Naive thymus-derived CD4-positive, alpha-beta T cell (primary cell): ENCODE measurements at regions not wholly inside any gene's neighbourhood (a gene's known extent, or its start where the extent isn't known, plus 50 kb on each side); places are given as distances from the start of the nearest gene placed in this dataset.

Experiments
- ATAC-seq: fragments of 150-1000 bp; cut with Tn5 transposase; 2 replicates; pipeline ENCODE4 v1.10.0; 2021; ENCODE audit warnings: mild to moderate bottlenecking, moderate library complexity
- CTCF ChIA-PET: fragments of 350-600 bp; sonication (Branson Sonifier 250); formaldehyde crosslinking; loops from one replicate; lab custom pipeline; 2021; ENCODE audit warnings: antibody characterized with exemption; lab: Charles Lee
- POLR2A ChIA-PET: fragments of 350-600 bp; sonication (Branson Sonifier 250); formaldehyde crosslinking; loops from one replicate; lab custom pipeline; 2021; ENCODE audit warnings: antibody characterized with exemption, inconsistent platforms; lab: Charles Lee
- DNase-seq, 9 donors: peaks; one replicate each; pipeline versions ENCODE4 v3.0.0 to v3.0.0-alpha.2; 2020 to 2022; ENCODE audit warnings: mixed read lengths in 1 of 9
- H3K27ac ChIP-seq: one replicate; pipeline ENCODE4 v1.7.0; 2013; ENCODE audit warnings: mild to moderate bottlenecking, low read depth, low read length, moderate library complexity
- H3K27me3 ChIP-seq, 2 donors: one replicate each; pipeline ENCODE4 v1.7.0; 2013; ENCODE audit warnings: low read length in 2 of 2, mild to moderate bottlenecking in 2 of 2, moderate library complexity in 2 of 2; ENCODE audit not compliant: control insufficient read depth in 2 of 2, insufficient read depth in 2 of 2
- H3K36me3 ChIP-seq, 3 experiments: 1 replicate in 2 of 3; 2 replicates in 1 of 3; pipeline ENCODE4 v1.7.0; 2013; ENCODE audit warnings: low read length in 3 of 3, mild to moderate bottlenecking in 3 of 3, moderate library complexity in 1 of 3; ENCODE audit not compliant: insufficient read depth in 3 of 3, control insufficient read depth in 2 of 3
- H3K4me1 ChIP-seq, 2 donors: one replicate each; pipeline ENCODE4 v1.7.0; 2013; ENCODE audit warnings: low read length in 2 of 2, mild to moderate bottlenecking in 2 of 2, moderate library complexity in 1 of 2; ENCODE audit not compliant: control insufficient read depth in 2 of 2, insufficient read depth in 2 of 2
- H3K4me3 ChIP-seq: 2 replicates; pipeline ENCODE4 v1.7.0; 2013; ENCODE audit warnings: mild to moderate bottlenecking, low read length
- H3K9me3 ChIP-seq, 3 experiments: 1 replicate in 2 of 3; 2 replicates in 1 of 3; pipeline ENCODE4 v1.7.0; 2013; ENCODE audit warnings: low read length in 3 of 3; ENCODE audit not compliant: control insufficient read depth in 2 of 3
- H3K27ac Mint-ChIP-seq, 9 donors: one replicate each; pipeline ENCODE4 v1.8.0; 2020 to 2022; ENCODE audit warnings: mixed read lengths in 9 of 9, mild to moderate bottlenecking in 8 of 9, moderate library complexity in 5 of 9, inconsistent platforms in 2 of 9
- H3K27me3 Mint-ChIP-seq, 5 donors: one replicate each; pipeline ENCODE4 v1.8.0; 2021 to 2022; ENCODE audit warnings: mixed read lengths in 5 of 5, mild to moderate bottlenecking in 1 of 5
- H3K36me3 Mint-ChIP-seq, 5 donors: one replicate each; pipeline ENCODE4 v1.8.0; 2020 to 2022; ENCODE audit warnings: mixed read lengths in 5 of 5, mild to moderate bottlenecking in 3 of 5, inconsistent platforms in 1 of 5
- H3K4me1 Mint-ChIP-seq, 7 donors: one replicate each; pipeline ENCODE4 v1.8.0; 2020 to 2022; ENCODE audit warnings: mixed read lengths in 7 of 7, mild to moderate bottlenecking in 3 of 7, inconsistent platforms in 1 of 7
- H3K4me3 Mint-ChIP-seq, 10 donors: one replicate each; pipeline ENCODE4 v1.8.0; 2020 to 2022; ENCODE audit warnings: mild to moderate bottlenecking in 10 of 10, mixed read lengths in 10 of 10, moderate library complexity in 6 of 10, inconsistent platforms in 2 of 10
- H3K9me3 Mint-ChIP-seq, 11 donors: one replicate each; pipeline ENCODE4 v1.8.0; 2020 to 2022; ENCODE audit warnings: mixed read lengths in 11 of 11, mild to moderate bottlenecking in 4 of 11, inconsistent platforms in 1 of 11, moderate library complexity in 1 of 11
- intact Hi-C, 2 donors: fragments of 100-400 bp; cut with micrococcal nuclease; formaldehyde crosslinking; loops; one replicate each; pipeline ENCODE4 v1.15.1; 2023

DNA sequence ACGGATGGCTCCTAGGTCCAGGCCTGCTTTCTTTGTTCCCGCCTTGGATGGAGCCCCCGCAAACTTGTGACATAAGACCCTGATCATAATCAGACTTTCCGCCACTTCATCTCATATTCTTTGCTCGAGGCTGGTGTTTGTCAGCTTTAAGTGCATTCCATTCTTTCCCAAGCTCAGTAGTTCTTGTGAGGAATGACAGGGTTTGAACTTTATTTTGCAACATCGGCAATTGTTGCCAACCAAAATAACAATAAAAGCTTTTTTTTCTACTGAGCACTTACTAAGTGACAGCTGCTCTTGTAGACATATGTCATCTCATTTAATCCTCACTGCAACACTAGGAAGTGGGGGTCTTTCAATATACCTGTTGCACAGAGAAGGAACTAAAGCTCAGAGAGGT lies 178.8 kb upstream of the ST6GAL2 start:
- ChIA-PET CTCF (no interaction called here), POLR2A (no interaction called here)
- intact Hi-C loops, result no loop called here

GRCh38 chr2:107068069-107068916 lies 182.3 kb upstream of the ST6GAL2 start:
- Histone ChIP-seq H3K4me1 (no peaks in the 10 kb centered on the region), H3K27ac (no peak overlapping the region), H3K36me3 (no peaks in the 10 kb centered on the region), H3K4me3 (no peak overlapping the region), H3K9me3 (no peaks in the 10 kb centered on the region), H3K27me3 (no peaks in the 10 kb centered on the region)
- no peak overlapping the region for H3K27ac Mint-ChIP-seq
- ChIA-PET POLR2A (no interaction called here), CTCF (no interaction called here)
- DNase-seq (no peak), ATAC-seq (no peak)
- H3K9me3 Mint-ChIP-seq, result peaks cover 0 to 4% (median 0%) of the 10 kb centered on the region in 11 donors
- no peak overlapping the region for H3K4me3 Mint-ChIP-seq
- intact Hi-C loops, result no loop called here
- H3K36me3 Mint-ChIP-seq, result no peaks in the 10 kb centered on the region
- H3K27me3 Mint-ChIP-seq, result peaks cover 0 to 5% (median 0%) of the 10 kb centered on the region in 5 donors
- peaks cover 0 to 2% (median 0%) of the 10 kb centered on the region in 7 donors for H3K4me1 Mint-ChIP-seq

More for the DNA sequence above, 178.8 kb upstream of the ST6GAL2 start:
- no peaks in the 10 kb centered on the region for H3K9me3 ChIP-seq
- H3K4me1 Mint-ChIP-seq, result no peaks in the 10 kb centered on the region
- no peak overlapping the region for H3K4me3 ChIP-seq
- no peaks in the 10 kb centered on the region for H3K4me1 ChIP-seq
- peaks cover 0 to 7% (median 0%) of the 10 kb centered on the region in 11 donors for H3K9me3 Mint-ChIP-seq
- no peak overlapping the region for H3K4me3 Mint-ChIP-seq
- no peak overlapping the region for H3K27ac Mint-ChIP-seq
- no peaks in the 10 kb centered on the region for H3K36me3 ChIP-seq
- DNase-seq (no peak), ATAC-seq (no peak)
- no peak overlapping the region for H3K27ac ChIP-seq
- no peaks in the 10 kb centered on the region for H3K27me3 ChIP-seq
- H3K27me3 Mint-ChIP-seq, result peaks cover 0 to 5% (median 0%) of the 10 kb centered on the region in 5 donors
- H3K36me3 Mint-ChIP-seq, result no peaks in the 10 kb centered on the region

DNA sequence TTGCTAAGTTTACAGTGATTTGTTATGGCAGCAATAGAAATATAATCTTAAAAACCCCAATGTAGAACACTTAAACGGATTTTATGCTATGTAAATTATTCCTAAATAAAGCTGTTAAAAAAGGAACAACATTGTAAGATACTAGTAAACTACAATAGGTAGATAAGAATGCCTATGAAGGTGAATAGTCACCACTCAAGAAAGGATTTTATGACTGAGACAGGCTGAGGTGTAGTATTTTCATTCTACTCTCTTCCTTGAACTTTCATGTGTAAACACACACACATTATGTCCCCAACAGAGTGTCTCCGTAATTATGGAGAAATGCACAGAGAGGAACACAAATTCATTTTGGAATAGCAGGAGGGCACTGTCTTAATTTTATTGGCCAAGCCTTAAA lies 183.9 kb upstream of the ST6GAL2 start:
- Mint-ChIP-seq H3K4me3 (no peak overlapping the region), H3K27me3 (peaks cover 0 to 5% (median 0%) of the 10 kb centered on the region in 5 donors), H3K9me3 (peaks cover 0 to 5% (median 0%) of the 10 kb centered on the region in 11 donors), H3K4me1 (peaks cover 0 to 2% (median 0%) of the 10 kb centered on the region in 7 donors), H3K27ac (no peak overlapping the region), H3K36me3 (no peaks in the 10 kb centered on the region)
- Histone ChIP-seq H3K4me3 (no peak overlapping the region), H3K36me3 (no peaks in the 10 kb centered on the region), H3K27ac (no peak overlapping the region), H3K4me1 (no peaks in the 10 kb centered on the region), H3K27me3 (no peaks in the 10 kb centered on the region), H3K9me3 (no peaks in the 10 kb centered on the region)
- no peak for DNase-seq
- CTCF ChIA-PET, result no interaction called here
- intact Hi-C loops, result no loop called here
- no peak for ATAC-seq
- POLR2A ChIA-PET, result no interaction called here

DNA sequence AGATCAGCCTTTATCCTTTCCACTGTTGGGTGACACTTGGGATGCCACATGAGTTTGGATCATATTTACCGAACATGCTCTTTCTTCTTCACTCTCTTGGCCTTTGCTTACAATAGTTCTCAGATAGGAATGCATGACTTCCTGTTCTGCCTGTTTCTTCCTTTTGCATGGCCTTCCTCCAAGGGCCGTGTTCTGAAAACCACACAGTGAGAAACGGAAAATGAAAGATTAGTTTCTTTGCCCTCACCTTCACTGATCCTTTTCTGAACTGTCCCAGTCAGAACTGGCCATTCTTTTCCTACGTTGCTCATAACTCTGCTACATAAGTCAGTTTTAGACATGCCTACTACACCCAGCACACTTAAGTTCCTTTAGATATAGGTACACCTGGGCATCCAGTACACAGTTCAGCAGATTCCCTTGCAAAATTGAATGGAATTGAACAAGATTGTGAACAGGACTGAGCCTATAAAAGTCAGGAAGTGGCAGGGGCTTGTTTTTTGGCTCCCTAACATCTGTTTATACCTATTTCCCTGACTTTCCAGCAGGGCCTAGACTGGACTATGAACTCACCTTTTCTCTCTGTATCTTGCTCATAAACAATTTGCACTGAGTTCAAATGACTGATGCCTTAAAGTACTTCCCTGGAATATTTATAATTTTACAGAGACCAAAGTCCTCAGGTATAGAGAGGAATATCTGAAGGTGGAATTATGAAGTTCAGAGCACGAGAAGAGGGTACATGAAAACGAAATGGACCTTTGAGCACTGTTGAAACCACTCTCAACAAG lies 186.4 kb upstream of the ST6GAL2 start:
- CTCF ChIA-PET, result no interaction called here
- H3K36me3 Mint-ChIP-seq, result no peaks in the 10 kb centered on the region
- Histone ChIP-seq H3K36me3 (no peaks in the 10 kb centered on the region), H3K9me3 (no peaks in the 10 kb centered on the region), H3K4me3 (no peak overlapping the region), H3K4me1 (no peaks in the 10 kb centered on the region), H3K27ac (no peak overlapping the region), H3K27me3 (no peaks in the 10 kb centered on the region)
- intact Hi-C loops, result no loop called here
- H3K27me3 Mint-ChIP-seq, result peaks cover 0 to 5% (median 0%) of the 10 kb centered on the region in 5 donors
- peaks cover 0 to 7% (median 0%) of the 10 kb centered on the region in 11 donors for H3K9me3 Mint-ChIP-seq
- ATAC-seq (no peak), DNase-seq (no peak)
- H3K4me3 Mint-ChIP-seq, result no peak overlapping the region
- H3K27ac Mint-ChIP-seq, result no peak overlapping the region
- peaks cover 0 to 2% (median 0%) of the 10 kb centered on the region in 7 donors for H3K4me1 Mint-ChIP-seq
- POLR2A ChIA-PET, result no interaction called here

DNA sequence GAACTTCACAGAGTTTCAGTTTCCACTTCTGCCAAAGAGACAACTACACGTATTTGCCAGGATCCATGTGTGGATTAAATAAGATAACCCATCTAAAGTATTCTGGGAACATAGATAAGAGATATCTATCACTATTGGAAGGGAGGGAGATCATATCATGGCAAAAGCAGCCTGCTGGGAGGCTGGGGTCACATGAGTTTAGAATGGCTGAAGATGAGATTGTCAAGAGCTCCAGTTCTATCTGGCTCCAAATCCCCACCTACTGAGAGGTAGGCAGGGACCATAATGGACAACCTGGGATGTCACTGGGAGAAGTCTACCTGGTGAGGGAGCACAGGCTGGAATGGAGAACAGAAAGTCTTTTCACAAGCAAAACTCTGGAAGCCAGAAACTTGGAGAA lies 192.6 kb upstream of the ST6GAL2 start:
- Mint-ChIP-seq H3K27me3 (peaks cover 0 to 2% (median 0%) of the 10 kb centered on the region in 5 donors), H3K4me1 (no peaks in the 10 kb centered on the region), H3K4me3 (no peak overlapping the region), H3K36me3 (no peaks in the 10 kb centered on the region), H3K9me3 (peaks cover 0 to 7% (median 0%) of the 10 kb centered on the region in 11 donors), H3K27ac (no peak overlapping the region)
- intact Hi-C loops, result no loop called here
- ATAC-seq (no peak), DNase-seq (no peak)
- ChIA-PET CTCF (no interaction called here), POLR2A (no interaction called here)
- H3K27me3 ChIP-seq, result no peaks in the 10 kb centered on the region
- no peak overlapping the region for H3K4me3 ChIP-seq
- no peaks in the 10 kb centered on the region for H3K4me1 ChIP-seq
- H3K36me3 ChIP-seq, result no peaks in the 10 kb centered on the region
- no peak overlapping the region for H3K27ac ChIP-seq
- no peaks in the 10 kb centered on the region for H3K9me3 ChIP-seq

GRCh38 chr2:107086497-107086896 lies 200.5 kb upstream of the ST6GAL2 start:
- H3K36me3 ChIP-seq, result no peaks in the 10 kb centered on the region
- POLR2A ChIA-PET, result no interaction called here

More at GRCh38 chr2:107086497-107086896, 200.5 kb upstream of the ST6GAL2 start:
- no peak overlapping the region for H3K27ac Mint-ChIP-seq
- Histone ChIP-seq H3K4me3 (no peak overlapping the region), H3K27me3 (no peaks in the 10 kb centered on the region), H3K4me1 (no peaks in the 10 kb centered on the region), H3K27ac (no peak overlapping the region), H3K9me3 (no peaks in the 10 kb centered on the region)
- intact Hi-C loops, result no loop called here
- H3K36me3 Mint-ChIP-seq, result no peaks in the 10 kb centered on the region
- H3K4me1 Mint-ChIP-seq, result no peaks in the 10 kb centered on the region
- H3K4me3 Mint-ChIP-seq, result no peak overlapping the region
- no peaks in the 10 kb centered on the region for H3K27me3 Mint-ChIP-seq
- CTCF ChIA-PET, result no interaction called here
- DNase-seq (no peak), ATAC-seq (no peak)
- peaks cover 0 to 5% (median 0%) of the 10 kb centered on the region in 11 donors for H3K9me3 Mint-ChIP-seq
